ENCODE measurements at regions not wholly inside any gene's neighbourhood (a gene's known extent, or its start where the extent isn't known, plus 50 kb on each side); places are given as distances from the start of the nearest gene placed in this dataset.
A peak's percentile ranks its signal among the peaks of the same experiment; 100 is the strongest.

GRCh38 chr5:85951707-85952210 is 666.0 kb upstream of the COX7C start:
- no peak for DNase-seq
- no peak overlapping the region for H3K23ac ChIP-seq (ENCODE audit: low read length)
- no peak overlapping the region for H3K4me3 ChIP-seq (ENCODE audit: low read length)
- no peak overlapping the region for H2BK120ac ChIP-seq (ENCODE audit: low read depth, low read length)
- H3K27ac ChIP-seq (ENCODE audit: low read depth, low read length) = no peak overlapping the region
- H3K56ac ChIP-seq (ENCODE audit: low read length) = no peak overlapping the region
- H3K4me1 ChIP-seq (ENCODE audit: control insufficient read depth, low read depth, low read length) = no peaks in the 10 kb centered on the region
- no peak overlapping the region for H2BK15ac ChIP-seq (replicated peaks; ENCODE audit: low read depth)
- H2BK5ac ChIP-seq (ENCODE audit: low read length) = no peak overlapping the region
- no CpG with 5 or more reads among the region's 3 CpGs for WGBS (ENCODE audit: extremely low coverage, insufficient coverage, low lambda C conversion rate)
- H3K79me2 ChIP-seq (ENCODE audit: control insufficient read depth, insufficient read depth, low read length) = no peaks in the 10 kb centered on the region
- H3K27me3 ChIP-seq (ENCODE audit: insufficient read depth, low read length, poor library complexity) = no peaks in the 10 kb centered on the region
- no peaks in the 10 kb centered on the region for H3K79me1 ChIP-seq (ENCODE audit: low read length)
- no peak overlapping the region for H4K5ac ChIP-seq (ENCODE audit: low read length)
- H3K18ac ChIP-seq (ENCODE audit: low read length) = no peak overlapping the region
- no peak overlapping the region for H2AK5ac ChIP-seq (ENCODE audit: low read length)
- H4K8ac ChIP-seq (ENCODE audit: low read depth, low read length) = no peak overlapping the region
- H3K9ac ChIP-seq (ENCODE audit: low read length) = no peak overlapping the region
- no peak overlapping the region for H3K4ac ChIP-seq (ENCODE audit: low read depth, low read length)
- H3K4me2 ChIP-seq (ENCODE audit: low read length) = no peak overlapping the region
- no peaks in the 10 kb centered on the region for H3K36me3 ChIP-seq (ENCODE audit: control insufficient read depth, insufficient read depth, low read length)

- H3K4me2 ChIP-seq (ENCODE audit: low read length) = no peak overlapping the region
- H3K18ac ChIP-seq (ENCODE audit: low read length) = no peak overlapping the region
- H3K27me3 ChIP-seq (ENCODE audit: insufficient read depth, low read length, poor library complexity) = no peaks in the 10 kb centered on the region
- no peak overlapping the region for H2BK15ac ChIP-seq (replicated peaks; ENCODE audit: low read depth)
- no peak overlapping the region for H3K27ac ChIP-seq (ENCODE audit: low read depth, low read length)
- H2AK5ac ChIP-seq (ENCODE audit: low read length) = no peak overlapping the region
- H3K36me3 ChIP-seq (ENCODE audit: control insufficient read depth, insufficient read depth, low read length) = no peaks in the 10 kb centered on the region
- no CpG with 5 or more reads among the region's 2 CpGs for WGBS (ENCODE audit: extremely low coverage, insufficient coverage, low lambda C conversion rate)
- no peak overlapping the region for H4K5ac ChIP-seq (ENCODE audit: low read length)
- no peak overlapping the region for H3K23ac ChIP-seq (ENCODE audit: low read length)
- H3K56ac ChIP-seq (ENCODE audit: low read length) = no peak overlapping the region
- no peak overlapping the region for H3K4me3 ChIP-seq (ENCODE audit: low read length)
- no peak overlapping the region for H4K8ac ChIP-seq (ENCODE audit: low read depth, low read length)
- H3K9ac ChIP-seq (ENCODE audit: low read length) = no peak overlapping the region
- no peak overlapping the region for H3K4ac ChIP-seq (ENCODE audit: low read depth, low read length)
- no peaks in the 10 kb centered on the region for H3K4me1 ChIP-seq (ENCODE audit: control insufficient read depth, low read depth, low read length)
- H3K79me2 ChIP-seq (ENCODE audit: control insufficient read depth, insufficient read depth, low read length) = no peaks in the 10 kb centered on the region
- DNase-seq = no peak
- no peak overlapping the region for H2BK5ac ChIP-seq (ENCODE audit: low read length)
- H2BK120ac ChIP-seq (ENCODE audit: low read depth, low read length) = no peak overlapping the region
- no peaks in the 10 kb centered on the region for H3K79me1 ChIP-seq (ENCODE audit: low read length)
Observed at GRCh38 chr5:85952680-85953079, 665.1 kb upstream of the COX7C start.

GRCh38 chr5:85967681-85968080 is 650.1 kb upstream of the COX7C start:
- H3K56ac ChIP-seq (ENCODE audit: low read length) = no peak overlapping the region
- H4K8ac ChIP-seq (ENCODE audit: low read depth, low read length) = no peak overlapping the region
- H3K23ac ChIP-seq (ENCODE audit: low read length) = no peak overlapping the region
- H2BK120ac ChIP-seq (ENCODE audit: low read depth, low read length) = no peak overlapping the region
- H3K79me1 ChIP-seq (ENCODE audit: low read length) = no peaks in the 10 kb centered on the region
- no peak overlapping the region for H4K5ac ChIP-seq (ENCODE audit: low read length)
- no CpG with 5 or more reads among the region's 4 CpGs for WGBS (ENCODE audit: extremely low coverage, insufficient coverage, low lambda C conversion rate)
- H2BK15ac ChIP-seq (replicated peaks; ENCODE audit: low read depth) = no peak overlapping the region
- no peaks in the 10 kb centered on the region for H3K4me1 ChIP-seq (ENCODE audit: control insufficient read depth, low read depth, low read length)
- H3K4me2 ChIP-seq (ENCODE audit: low read length) = no peak overlapping the region
- H3K27ac ChIP-seq (ENCODE audit: low read depth, low read length) = no peak overlapping the region
- no peak overlapping the region for H2BK5ac ChIP-seq (ENCODE audit: low read length)
- no peaks in the 10 kb centered on the region for H3K36me3 ChIP-seq (ENCODE audit: control insufficient read depth, insufficient read depth, low read length)
- no peak overlapping the region for H3K9ac ChIP-seq (ENCODE audit: low read length)
- H3K79me2 ChIP-seq (ENCODE audit: control insufficient read depth, insufficient read depth, low read length) = no peaks in the 10 kb centered on the region
- no peak overlapping the region for H3K4me3 ChIP-seq (ENCODE audit: low read length)
- no peak overlapping the region for H3K18ac ChIP-seq (ENCODE audit: low read length)
- no peaks in the 10 kb centered on the region for H3K27me3 ChIP-seq (ENCODE audit: insufficient read depth, low read length, poor library complexity)
- H3K4ac ChIP-seq (ENCODE audit: low read depth, low read length) = no peak overlapping the region
- no peak for DNase-seq
- no peak overlapping the region for H2AK5ac ChIP-seq (ENCODE audit: low read length)

GRCh38 chr5:85972539-85972938 is 645.2 kb upstream of the COX7C start:
- Histone ChIP-seq H3K27ac (ENCODE audit: low read depth, low read length) (no peak overlapping the region), H3K4me2 (ENCODE audit: low read length) (no peak overlapping the region), H3K4me1 (ENCODE audit: control insufficient read depth, low read depth, low read length) (no peaks in the 10 kb centered on the region), H3K9ac (ENCODE audit: low read length) (no peak overlapping the region), H3K18ac (ENCODE audit: low read length) (no peak overlapping the region), H3K56ac (ENCODE audit: low read length) (no peak overlapping the region), H2BK120ac (ENCODE audit: low read depth, low read length) (no peak overlapping the region), H3K4ac (ENCODE audit: low read depth, low read length) (no peak overlapping the region), H3K79me2 (ENCODE audit: control insufficient read depth, insufficient read depth, low read length) (no peaks in the 10 kb centered on the region), H2AK5ac (ENCODE audit: low read length) (no peak overlapping the region), H2BK5ac (ENCODE audit: low read length) (no peak overlapping the region), H3K36me3 (ENCODE audit: control insufficient read depth, insufficient read depth, low read length) (no peaks in the 10 kb centered on the region), H3K27me3 (ENCODE audit: insufficient read depth, low read length, poor library complexity) (no peaks in the 10 kb centered on the region), H3K79me1 (ENCODE audit: low read length) (no peaks in the 10 kb centered on the region), H4K8ac (ENCODE audit: low read depth, low read length) (no peak overlapping the region), H3K23ac (ENCODE audit: low read length) (no peak overlapping the region), H2BK15ac (replicated peaks; ENCODE audit: low read depth) (no peak overlapping the region), H4K5ac (ENCODE audit: low read length) (no peak overlapping the region), H3K4me3 (ENCODE audit: low read length) (no peak overlapping the region)
- 100% methylated on average over 2 of the region's 4 CpGs for whole genome bisulfite sequencing (ENCODE audit: extremely low coverage, insufficient coverage, low lambda C conversion rate)
- no peak for DNase-seq

GRCh38 chr5:85985167-85985566 is 632.6 kb upstream of the COX7C start:
- H2AK5ac ChIP-seq (ENCODE audit: low read length) = no peak overlapping the region
- WGBS (ENCODE audit: extremely low coverage, insufficient coverage, low lambda C conversion rate) = no CpG with 5 or more reads among the region's 1 CpG
- no peak overlapping the region for H3K9ac ChIP-seq (ENCODE audit: low read length)
- no peak overlapping the region for H4K8ac ChIP-seq (ENCODE audit: low read depth, low read length)
- DNase-seq = no peak
- no peak overlapping the region for H2BK120ac ChIP-seq (ENCODE audit: low read depth, low read length)
- no peaks in the 10 kb centered on the region for H3K79me2 ChIP-seq (ENCODE audit: control insufficient read depth, insufficient read depth, low read length)
- H3K27ac ChIP-seq (ENCODE audit: low read depth, low read length) = no peak overlapping the region
- H3K27me3 ChIP-seq (ENCODE audit: insufficient read depth, low read length, poor library complexity) = no peaks in the 10 kb centered on the region
- no peak overlapping the region for H3K56ac ChIP-seq (ENCODE audit: low read length)
- no peak overlapping the region for H3K23ac ChIP-seq (ENCODE audit: low read length)
- H2BK5ac ChIP-seq (ENCODE audit: low read length) = no peak overlapping the region
- H3K79me1 ChIP-seq (ENCODE audit: low read length) = no peaks in the 10 kb centered on the region
- H4K5ac ChIP-seq (ENCODE audit: low read length) = no peak overlapping the region
- no peaks in the 10 kb centered on the region for H3K36me3 ChIP-seq (ENCODE audit: control insufficient read depth, insufficient read depth, low read length)
- no peak overlapping the region for H3K18ac ChIP-seq (ENCODE audit: low read length)
- H3K4me3 ChIP-seq (ENCODE audit: low read length) = no peak overlapping the region
- no peak overlapping the region for H3K4ac ChIP-seq (ENCODE audit: low read depth, low read length)
- H3K4me1 ChIP-seq (ENCODE audit: control insufficient read depth, low read depth, low read length) = no peaks in the 10 kb centered on the region
- no peak overlapping the region for H2BK15ac ChIP-seq (replicated peaks; ENCODE audit: low read depth)
- H3K4me2 ChIP-seq (ENCODE audit: low read length) = no peak overlapping the region

- Histone ChIP-seq H3K4me1 (ENCODE audit: control insufficient read depth, low read depth, low read length) (no peaks in the 10 kb centered on the region), H3K4me3 (ENCODE audit: low read length) (no peak overlapping the region), H3K4ac (ENCODE audit: low read depth, low read length) (no peak overlapping the region), H3K9ac (ENCODE audit: low read length) (no peak overlapping the region), H2AK5ac (ENCODE audit: low read length) (no peak overlapping the region), H3K36me3 (ENCODE audit: control insufficient read depth, insufficient read depth, low read length) (no peaks in the 10 kb centered on the region), H3K79me1 (ENCODE audit: low read length) (no peaks in the 10 kb centered on the region), H3K18ac (ENCODE audit: low read length) (no peak overlapping the region), H2BK120ac (ENCODE audit: low read depth, low read length) (no peak overlapping the region), H3K27me3 (ENCODE audit: insufficient read depth, low read length, poor library complexity) (no peaks in the 10 kb centered on the region), H4K5ac (ENCODE audit: low read length) (no peak overlapping the region), H3K56ac (ENCODE audit: low read length) (no peak overlapping the region), H4K8ac (ENCODE audit: low read depth, low read length) (no peak overlapping the region), H3K27ac (ENCODE audit: low read depth, low read length) (no peak overlapping the region), H3K4me2 (ENCODE audit: low read length) (no peak overlapping the region), H3K23ac (ENCODE audit: low read length) (no peak overlapping the region), H3K79me2 (ENCODE audit: control insufficient read depth, insufficient read depth, low read length) (no peaks in the 10 kb centered on the region), H2BK15ac (replicated peaks; ENCODE audit: low read depth) (no peak overlapping the region), H2BK5ac (ENCODE audit: low read length) (no peak overlapping the region)
- DNase-seq = peak; percentile 34
- WGBS (ENCODE audit: extremely low coverage, insufficient coverage, low lambda C conversion rate) = no CpG with 5 or more reads among the region's 2 CpGs
Observed at GRCh38 chr5:85990998-85991397, 626.7 kb upstream of the COX7C start.
